ENCODE measurements at regions not wholly inside any gene's neighbourhood (a gene's known extent, or its start where the extent isn't known, plus 50 kb on each side); places are given as distances from the start of the nearest gene placed in this dataset.

GRCh38 chr5:158055111-158055501, 196.2 kb upstream of the CLINT1 start:
- H2AFZ ChIP-seq (ENCODE audit: low read length) = no peak overlapping the region
- TF ChIP-seq EZH2 (IDR thresholded peaks at IDR 0.05; ENCODE audit: borderline replicate concordance, low read length) = no peak
- H3K27ac ChIP-seq (ENCODE audit: low read depth, low read length, poor library complexity, severe bottlenecking) = no peak overlapping the region
- no peaks in the 10 kb centered on the region for H3K79me2 ChIP-seq (ENCODE audit: insufficient read depth, low read length)
- no peaks in the 10 kb centered on the region for H3K27me3 ChIP-seq (ENCODE audit: insufficient read depth, low read length)
- no peaks in the 10 kb centered on the region for H3K4me1 ChIP-seq (ENCODE audit: insufficient read depth, low read length, severe bottlenecking)
- H3K4me3 ChIP-seq (ENCODE audit: low read depth, low read length, poor library complexity, severe bottlenecking) = no peak overlapping the region
- H3K4me2 ChIP-seq (ENCODE audit: low read length) = no peak overlapping the region
- no peaks in the 10 kb centered on the region for H3K36me3 ChIP-seq (ENCODE audit: insufficient read depth, low read length)
- no peak overlapping the region for H3K9ac ChIP-seq (ENCODE audit: low read length)
- H3F3A ChIP-seq (ENCODE audit: insufficient read depth, low read length) = no peaks in the 10 kb centered on the region
- no peaks in the 10 kb centered on the region for H3K9me2 ChIP-seq (ENCODE audit: low read depth, low read length)
- no peaks in the 10 kb centered on the region for H4K20me1 ChIP-seq (ENCODE audit: insufficient read depth, low read length)
- H3K9me3 ChIP-seq (ENCODE audit: low read length) = no peaks in the 10 kb centered on the region

DNA sequence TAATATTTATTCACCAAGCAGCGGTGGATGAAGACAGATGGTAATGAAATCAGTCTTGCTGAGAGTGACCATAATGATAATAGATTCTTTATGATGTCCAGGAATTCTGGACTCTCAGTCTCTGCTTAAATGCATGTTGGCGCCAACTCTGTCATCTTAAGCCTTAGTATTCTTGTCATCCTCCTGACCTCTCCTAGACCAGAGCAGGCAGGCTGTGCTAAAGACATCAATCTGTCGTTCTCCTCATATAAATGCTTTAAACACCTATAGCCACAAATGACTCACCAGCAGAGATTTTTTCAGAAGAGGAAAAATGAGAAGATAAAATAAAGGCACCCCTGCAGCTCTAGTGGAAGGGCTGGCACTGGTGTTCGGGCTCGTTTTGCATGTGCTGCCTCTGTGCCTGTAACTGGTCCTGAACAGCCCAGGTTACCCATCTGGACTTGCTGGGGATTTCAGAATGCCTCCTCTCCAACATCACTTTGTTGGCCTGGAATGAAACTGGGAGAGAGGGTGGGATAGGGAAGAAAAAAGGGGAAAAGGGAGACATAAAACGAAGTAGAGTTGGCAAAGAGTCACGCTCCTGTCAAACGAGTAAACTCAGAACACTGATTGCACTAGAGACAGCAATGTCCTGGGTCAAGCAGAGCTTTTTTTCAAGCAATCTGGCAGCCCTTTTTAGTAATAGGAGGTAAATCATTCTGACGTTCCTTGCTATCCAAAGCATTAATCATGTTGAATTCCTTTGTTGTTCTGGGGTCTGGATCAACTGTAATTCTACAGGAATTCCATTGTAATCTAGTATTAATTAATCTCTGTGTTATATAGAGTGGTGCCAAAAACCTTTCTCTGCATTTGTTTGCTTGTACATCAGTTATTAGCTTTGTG, 195.5 kb upstream of the CLINT1 start:
- Histone ChIP-seq H3K27me3 (ENCODE audit: insufficient read depth, low read length) (no peaks in the 10 kb centered on the region), H3K27ac (ENCODE audit: low read depth, low read length, poor library complexity, severe bottlenecking) (no peak overlapping the region), H3K4me3 (ENCODE audit: low read depth, low read length, poor library complexity, severe bottlenecking) (no peak overlapping the region), H3K79me2 (ENCODE audit: insufficient read depth, low read length) (no peaks in the 10 kb centered on the region), H2AFZ (ENCODE audit: low read length) (no peak overlapping the region), H3K9me3 (ENCODE audit: low read length) (no peaks in the 10 kb centered on the region), H3K9me2 (ENCODE audit: low read depth, low read length) (no peaks in the 10 kb centered on the region), H3K4me1 (ENCODE audit: insufficient read depth, low read length, severe bottlenecking) (no peaks in the 10 kb centered on the region), H4K20me1 (ENCODE audit: insufficient read depth, low read length) (no peaks in the 10 kb centered on the region), H3K9ac (ENCODE audit: low read length) (no peak overlapping the region), H3K4me2 (ENCODE audit: low read length) (no peak overlapping the region), H3K36me3 (ENCODE audit: insufficient read depth, low read length) (no peaks in the 10 kb centered on the region), H3F3A (ENCODE audit: insufficient read depth, low read length) (no peaks in the 10 kb centered on the region)
- TF ChIP-seq EZH2 (IDR thresholded peaks at IDR 0.05; ENCODE audit: borderline replicate concordance, low read length) (no peak), CTCF (IDR thresholded peaks at IDR 0.05; ENCODE audit: low read length) (no peak)

DNA sequence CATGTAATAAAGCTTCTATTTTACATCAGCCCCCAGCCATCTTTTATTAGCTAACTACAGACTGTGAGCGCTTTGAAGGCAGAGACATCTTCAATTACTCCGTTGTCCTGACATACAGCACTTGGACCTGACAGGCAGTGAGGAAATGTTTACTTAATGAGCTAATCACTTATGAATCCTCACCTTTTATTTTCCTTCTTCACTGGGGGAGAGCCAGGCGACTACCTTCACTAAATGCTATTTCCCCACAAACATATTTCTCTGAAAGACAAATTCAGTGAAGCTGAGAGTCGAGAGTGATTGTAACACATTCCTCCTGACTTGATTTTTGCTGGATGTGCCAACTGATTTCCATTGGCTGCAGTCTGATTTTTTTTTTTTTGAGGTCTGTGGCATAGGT, 192.1 kb upstream of the CLINT1 start:
- Histone ChIP-seq H3K27ac (ENCODE audit: low read depth, low read length, poor library complexity, severe bottlenecking) (no peak overlapping the region), H3K9me3 (ENCODE audit: low read length) (no peaks in the 10 kb centered on the region), H3K9ac (ENCODE audit: low read length) (no peak overlapping the region), H3K9me2 (ENCODE audit: low read depth, low read length) (no peaks in the 10 kb centered on the region), H3K79me2 (ENCODE audit: insufficient read depth, low read length) (no peaks in the 10 kb centered on the region), H2AFZ (ENCODE audit: low read length) (no peak overlapping the region), H3K4me1 (ENCODE audit: insufficient read depth, low read length, severe bottlenecking) (no peaks in the 10 kb centered on the region), H4K20me1 (ENCODE audit: insufficient read depth, low read length) (no peaks in the 10 kb centered on the region), H3K36me3 (ENCODE audit: insufficient read depth, low read length) (no peaks in the 10 kb centered on the region), H3K27me3 (ENCODE audit: insufficient read depth, low read length) (no peaks in the 10 kb centered on the region), H3K4me2 (ENCODE audit: low read length) (no peak overlapping the region), H3F3A (ENCODE audit: insufficient read depth, low read length) (no peaks in the 10 kb centered on the region), H3K4me3 (ENCODE audit: low read depth, low read length, poor library complexity, severe bottlenecking) (no peak overlapping the region)
- no peak for TF ChIP-seq CTCF (IDR thresholded peaks at IDR 0.05; ENCODE audit: low read length)
- no peak for TF ChIP-seq EZH2 (IDR thresholded peaks at IDR 0.05; ENCODE audit: borderline replicate concordance, low read length)

- Histone ChIP-seq H3K4me1 (ENCODE audit: insufficient read depth, low read length, severe bottlenecking) (no peaks in the 10 kb centered on the region), H3K36me3 (ENCODE audit: insufficient read depth, low read length) (no peaks in the 10 kb centered on the region), H3K9ac (ENCODE audit: low read length) (no peak overlapping the region), H4K20me1 (ENCODE audit: insufficient read depth, low read length) (no peaks in the 10 kb centered on the region), H3K27ac (ENCODE audit: low read depth, low read length, poor library complexity, severe bottlenecking) (no peak overlapping the region), H3K4me2 (ENCODE audit: low read length) (no peak overlapping the region), H3F3A (ENCODE audit: insufficient read depth, low read length) (no peaks in the 10 kb centered on the region), H2AFZ (ENCODE audit: low read length) (no peak overlapping the region), H3K27me3 (ENCODE audit: insufficient read depth, low read length) (no peaks in the 10 kb centered on the region), H3K9me2 (ENCODE audit: low read depth, low read length) (no peaks in the 10 kb centered on the region), H3K79me2 (ENCODE audit: insufficient read depth, low read length) (no peaks in the 10 kb centered on the region), H3K4me3 (ENCODE audit: low read depth, low read length, poor library complexity, severe bottlenecking) (no peak overlapping the region), H3K9me3 (ENCODE audit: low read length) (no peaks in the 10 kb centered on the region)
- TF ChIP-seq EZH2 (IDR thresholded peaks at IDR 0.05; ENCODE audit: borderline replicate concordance, low read length) (no peak), CTCF (IDR thresholded peaks at IDR 0.05; ENCODE audit: low read length) (no peak)
Measured at GRCh38 chr5:158050421-158050820, 191.5 kb upstream of the CLINT1 start.
